GOT3 (cell line): ENCODE measurements at regions not wholly inside any gene's neighbourhood (a gene's known extent, or its start where the extent isn't known, plus 50 kb on each side); places are given as distances from the start of the nearest gene placed in this dataset.

ENCODE experiments used
- DNase-seq: peaks from one replicate; lab custom pipeline; 2025; ENCODE audit warnings: mixed read lengths; lab: John Stamatoyannopoulos, UW

- no peak for DNase-seq
These were observed 260.8 kb upstream of the HABP2 start for GRCh38 chr10:113292086-113292485.

GRCh38 chr10:113292743-113293142 lies 260.1 kb upstream of the HABP2 start:
- DNase-seq, result no peak

- DNase-seq, result no peak
These were observed 259.7 kb upstream of the HABP2 start for GRCh38 chr10:113293167-113293566.

GRCh38 chr10:113294868-113295267 lies 258.0 kb upstream of the HABP2 start:
- DNase-seq, result no peak

DNA sequence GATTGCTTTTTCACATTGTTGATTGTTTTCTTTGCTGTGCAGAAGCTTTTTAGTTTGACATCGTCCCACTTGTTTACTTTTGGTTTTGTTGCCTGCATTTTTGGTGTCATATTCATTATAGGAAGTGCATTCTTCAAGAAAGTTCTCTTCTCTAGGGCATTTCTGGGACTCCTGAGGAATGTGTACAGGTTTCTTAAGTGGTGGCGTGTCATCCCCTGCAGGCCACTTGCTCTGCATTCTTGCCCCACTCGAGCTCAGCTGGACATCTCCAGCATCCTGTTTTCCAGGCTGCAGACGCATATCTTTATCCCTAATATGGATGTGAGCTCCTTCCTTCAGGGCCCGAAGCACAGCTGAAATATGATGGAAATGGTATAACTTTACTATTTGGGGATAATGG lies 255.6 kb upstream of the HABP2 start:
- no peak for DNase-seq

DNA sequence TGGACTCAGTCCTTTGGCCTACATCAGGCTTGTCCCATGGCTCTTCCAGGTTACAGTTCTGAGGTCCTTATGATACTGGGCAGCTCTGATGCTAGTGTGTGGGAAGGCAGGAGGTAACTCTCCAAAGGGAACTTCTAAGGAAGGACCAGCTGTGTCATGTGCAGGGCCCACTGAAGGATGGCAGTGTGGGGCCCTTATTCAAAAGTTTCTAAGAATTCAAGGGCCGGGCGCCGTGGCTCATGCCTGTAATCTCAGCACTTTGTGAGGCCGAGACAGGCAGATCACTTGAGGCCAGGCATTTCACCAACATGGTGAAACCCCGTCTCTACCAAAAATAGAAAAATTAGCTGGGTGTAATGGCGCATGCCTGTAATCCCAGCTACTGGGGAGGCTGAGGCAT lies 254.2 kb upstream of the HABP2 start:
- DNase-seq, result no peak

DNA sequence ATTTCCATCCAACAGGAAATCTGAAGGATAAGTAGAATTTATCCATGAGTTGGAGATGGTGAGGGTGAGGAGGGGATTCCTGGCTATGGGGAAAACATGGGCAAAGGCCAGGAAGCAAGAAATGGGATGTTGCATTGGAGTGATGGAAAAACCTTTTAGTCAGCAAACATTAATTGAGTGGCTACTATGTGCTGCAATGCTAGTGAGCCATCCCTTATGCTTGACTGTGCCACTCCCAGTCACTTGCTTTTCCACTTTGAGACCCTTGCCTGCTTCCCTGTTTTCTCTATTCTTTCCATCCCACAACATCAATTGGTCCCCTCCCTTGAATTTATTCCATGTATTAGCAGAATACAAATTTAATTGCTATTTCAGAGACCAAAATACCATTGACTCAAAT lies 252.7 kb upstream of the HABP2 start:
- DNase-seq, result no peak

DNA sequence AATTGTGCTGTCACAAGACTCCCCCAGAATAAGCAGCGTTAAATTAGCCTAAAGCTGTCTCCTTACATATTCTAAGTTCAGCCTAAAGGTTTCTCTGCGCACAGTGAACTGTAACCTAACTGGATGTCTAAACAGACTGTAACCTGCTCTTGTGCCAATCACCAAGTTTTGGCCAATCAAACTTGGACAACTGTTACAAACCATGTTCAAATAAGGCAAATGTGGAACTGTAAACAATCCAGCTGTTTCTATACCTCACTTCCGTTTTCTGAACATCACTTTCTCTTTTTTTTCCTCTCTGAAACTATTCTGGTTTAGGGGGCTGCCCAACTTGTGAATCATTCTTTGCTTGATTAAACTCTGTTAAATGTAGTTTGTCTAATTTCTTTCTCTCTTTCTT lies 252.2 kb upstream of the HABP2 start:
- no peak for DNase-seq

- DNase-seq, result no peak
These were observed 251.4 kb upstream of the HABP2 start for GRCh38 chr10:113301342-113301984.

- no peak for DNase-seq
These were observed 250.8 kb upstream of the HABP2 start for GRCh38 chr10:113302062-113302461.

DNA sequence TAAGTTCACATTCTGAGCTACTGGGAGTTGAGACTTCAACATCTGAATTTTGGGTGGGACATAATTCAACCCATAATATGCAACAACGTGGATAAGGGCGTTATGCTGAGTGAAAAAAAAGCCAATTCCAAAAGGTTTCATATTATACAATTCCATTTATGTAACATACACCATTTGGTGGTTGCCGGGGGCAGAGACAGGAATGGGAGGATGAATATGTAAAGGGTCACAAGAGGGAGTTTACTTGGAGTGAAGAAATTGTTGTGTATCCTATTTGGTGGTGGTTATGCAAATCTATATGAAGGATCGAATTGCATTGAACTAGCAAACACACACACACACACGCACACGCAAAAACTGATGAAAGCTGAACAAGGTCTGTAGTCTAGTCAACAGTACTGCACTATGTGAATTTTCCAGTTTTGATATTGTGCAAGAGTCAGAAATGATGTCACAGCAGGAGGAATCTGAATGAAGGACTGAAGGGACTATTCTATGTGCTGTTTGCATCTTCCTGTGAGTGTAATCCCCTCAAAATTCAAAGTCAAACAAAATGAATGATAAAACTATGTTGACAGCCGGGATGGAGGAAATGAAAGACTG lies 249.2 kb upstream of the HABP2 start:
- DNase-seq, result no peak

GRCh38 chr10:113304726-113305125 lies 248.1 kb upstream of the HABP2 start:
- DNase-seq, result no peak

DNA sequence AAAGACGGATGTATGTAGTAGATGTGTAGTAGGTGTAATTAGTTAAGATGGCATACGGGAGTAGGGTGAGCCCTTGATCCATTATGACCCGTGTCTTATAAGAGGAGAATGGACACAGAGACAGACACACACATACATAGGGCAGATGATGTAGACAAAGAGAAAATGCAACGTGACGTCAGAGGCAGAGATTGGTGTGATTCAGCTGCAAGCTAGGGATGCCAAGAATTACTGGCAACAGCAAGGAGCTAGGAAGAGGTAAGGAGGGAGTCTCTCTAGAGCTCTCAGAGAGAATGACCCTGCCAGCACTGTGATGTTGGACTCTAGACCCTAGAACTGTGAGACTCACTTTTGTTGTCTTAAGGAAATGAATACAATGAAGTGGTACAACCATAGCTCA lies 247.0 kb upstream of the HABP2 start:
- no peak for DNase-seq

DNA sequence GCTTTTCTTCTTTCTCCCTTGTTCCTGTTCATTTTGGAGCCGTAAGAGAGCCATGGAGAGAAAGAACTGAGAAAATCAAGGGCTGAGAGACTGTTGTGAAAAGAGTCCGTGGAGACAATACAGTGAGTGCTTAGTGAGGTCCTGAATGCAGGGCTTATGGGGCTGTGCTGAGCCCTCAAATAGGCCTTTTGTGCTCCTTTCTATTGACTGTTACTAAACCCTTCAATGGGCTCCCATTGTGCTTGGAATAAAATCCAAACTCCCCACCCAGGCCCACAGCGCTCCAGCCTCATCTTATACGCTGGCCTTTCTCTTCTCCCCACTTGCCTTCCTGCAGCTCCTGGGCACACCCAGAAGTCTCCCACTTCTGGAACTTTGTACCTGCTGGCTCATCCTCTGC lies 243.1 kb upstream of the HABP2 start:
- no peak for DNase-seq

- DNase-seq, result no peak
These were observed 242.5 kb upstream of the HABP2 start for GRCh38 chr10:113310347-113310746.

DNA sequence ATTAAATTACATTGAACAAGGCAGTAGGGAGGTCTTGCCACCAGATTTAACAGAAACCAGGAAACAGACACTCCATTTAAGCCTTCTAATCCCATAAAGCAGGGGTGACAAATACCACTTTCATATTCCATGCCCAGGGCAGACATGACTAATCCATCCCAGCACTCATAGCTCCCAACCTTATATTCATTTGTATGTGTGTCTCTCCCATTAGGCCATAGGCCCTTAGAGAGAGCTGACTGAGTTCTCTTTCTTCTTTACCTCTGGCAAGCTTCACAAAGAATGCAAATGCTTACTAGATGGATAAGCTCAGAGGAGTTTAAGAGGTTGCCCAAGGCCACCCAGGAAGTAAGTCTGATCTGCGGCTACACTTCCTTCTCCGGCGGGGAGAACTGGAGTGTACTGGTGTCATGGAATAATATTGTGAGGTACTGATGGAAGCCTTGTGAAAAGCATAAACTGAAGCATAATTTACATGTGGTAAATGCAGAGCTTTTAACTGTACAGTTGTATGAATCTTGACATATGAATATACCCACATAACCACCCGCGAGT lies 239.7 kb upstream of the HABP2 start:
- DNase-seq, result no peak

DNA sequence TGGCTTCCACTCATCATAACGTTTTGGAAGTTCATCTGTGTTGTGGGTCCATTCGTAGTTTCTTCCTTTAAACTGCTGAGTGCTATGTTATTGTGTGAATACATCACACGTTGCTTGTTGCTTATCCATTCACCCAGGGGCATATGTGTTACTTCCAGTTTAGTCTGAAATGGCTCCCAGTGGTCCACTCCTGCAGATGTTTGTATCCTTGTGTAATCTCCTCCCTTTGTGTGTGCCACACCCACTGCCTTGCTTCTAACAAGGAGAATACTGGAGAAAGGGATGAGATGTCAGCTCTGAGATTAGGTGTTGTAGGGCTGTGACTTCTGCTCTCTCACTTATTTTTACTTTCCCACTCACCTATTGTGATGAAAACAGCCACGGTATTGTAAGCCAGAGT lies 239.1 kb upstream of the HABP2 start:
- DNase-seq, result no peak

DNA sequence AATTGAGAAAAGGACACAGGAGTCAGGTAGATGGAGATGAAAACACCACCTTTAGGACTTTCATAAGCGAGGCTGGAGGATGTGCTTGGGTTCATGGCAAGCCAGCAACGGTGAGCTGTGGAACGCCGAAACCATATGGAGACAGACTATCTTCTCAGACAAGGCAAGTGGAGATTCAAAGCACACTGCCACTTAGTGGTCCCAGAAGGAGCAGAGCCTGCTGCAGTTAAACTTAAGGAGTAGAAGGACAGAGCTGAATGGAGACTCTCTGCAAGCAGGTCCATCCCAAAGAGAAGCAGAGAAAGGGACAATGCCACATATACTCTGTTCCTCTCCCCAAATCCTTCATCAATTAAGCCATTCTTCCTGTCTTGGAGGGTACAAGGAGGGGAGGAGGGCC lies 236.3 kb upstream of the HABP2 start:
- DNase-seq, result no peak

GRCh38 chr10:113317489-113317888 lies 235.4 kb upstream of the HABP2 start:
- DNase-seq, result no peak

DNA sequence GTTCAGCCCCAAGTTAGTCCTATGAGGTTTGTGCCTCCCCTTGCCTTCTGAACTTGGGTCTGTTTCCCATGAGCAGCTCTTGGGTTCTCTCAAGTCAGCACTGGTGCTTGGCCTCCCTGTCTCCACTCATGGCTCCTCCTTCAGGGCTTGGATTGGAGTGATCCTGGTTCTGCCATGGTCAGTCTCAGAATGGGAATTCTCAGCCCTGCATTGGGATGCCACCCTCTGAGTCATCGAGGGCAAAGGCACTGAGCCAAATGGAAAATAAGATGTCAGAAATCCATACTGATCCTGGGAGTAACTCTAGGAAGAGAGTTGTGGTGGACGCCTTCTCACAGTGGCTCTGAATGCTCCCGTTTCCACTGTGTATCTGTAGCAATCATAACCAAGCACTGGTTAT lies 233.4 kb upstream of the HABP2 start:
- DNase-seq, result no peak

DNA sequence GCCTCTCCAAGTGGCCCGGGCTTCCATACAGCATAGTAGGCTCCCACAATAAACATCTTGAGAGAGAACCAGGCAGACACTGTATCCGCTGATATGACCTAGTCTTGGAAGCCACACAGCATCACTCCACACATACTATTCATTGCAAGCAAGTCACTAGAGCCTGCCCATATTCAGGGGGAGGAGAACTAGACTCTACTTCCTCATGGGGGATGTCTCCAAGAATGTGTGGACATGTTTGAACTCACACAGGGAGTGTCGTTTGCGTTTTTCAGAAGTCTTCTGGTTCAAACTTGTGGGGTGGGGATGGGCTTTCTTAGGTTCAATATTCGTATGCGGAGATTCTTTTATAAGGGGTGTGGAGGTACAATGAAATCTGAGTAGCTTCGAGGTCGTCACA lies 232.6 kb upstream of the HABP2 start:
- no peak for DNase-seq

DNA sequence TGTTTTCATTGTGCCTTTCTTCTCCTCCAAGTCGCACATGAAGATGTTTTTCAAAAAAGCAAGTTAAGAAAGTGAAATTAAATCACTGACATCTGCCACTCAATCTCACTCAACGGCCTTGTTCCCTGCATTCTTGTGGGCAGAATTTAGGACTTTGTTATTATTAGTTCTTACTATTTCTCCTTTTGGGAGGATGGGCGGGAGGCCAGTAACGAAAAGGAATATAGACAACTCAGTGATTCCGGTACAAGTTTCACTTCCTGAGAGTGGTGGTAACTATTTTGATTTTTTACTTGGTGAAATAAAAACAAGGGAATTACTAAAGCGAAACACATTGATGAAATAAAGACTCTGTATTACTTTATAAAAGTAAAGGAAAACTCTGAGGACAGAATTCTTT lies 231.9 kb upstream of the HABP2 start:
- DNase-seq, result no peak

- no peak for DNase-seq
These were observed 230.0 kb upstream of the HABP2 start for GRCh38 chr10:113322843-113323242.

GRCh38 chr10:113323985-113324384 lies 228.9 kb upstream of the HABP2 start:
- no peak for DNase-seq
